ENCODE measurements at regions not wholly inside any gene's neighbourhood (a gene's known extent, or its start where the extent isn't known, plus 50 kb on each side); places are given as distances from the start of the nearest gene placed in this dataset.
A peak's percentile ranks its signal among the peaks of the same experiment; 100 is the strongest.

GRCh38 chr19:29283366-29283765 lies 70.4 kb upstream of the UQCRFS1 start:
- no peak for DNase-seq (ENCODE audit: low read depth, low spot score)
- Mint-ChIP-seq H3K4me1 (no peaks in the 10 kb centered on the region), H3K4me3 (no peak overlapping the region), H3K27me3 (ENCODE audit: low read depth) (peaks cover 83% of the 10 kb centered on the region), H3K27ac (ENCODE audit: unreplicated experiment) (no peak overlapping the region), H3K9me3 (peaks cover 5% of the 10 kb centered on the region), H3K36me3 (ENCODE audit: low read depth) (no peaks in the 10 kb centered on the region)
- no peak for TF ChIP-seq CTCF (conservative IDR thresholded peaks at IDR 0.05)

DNA sequence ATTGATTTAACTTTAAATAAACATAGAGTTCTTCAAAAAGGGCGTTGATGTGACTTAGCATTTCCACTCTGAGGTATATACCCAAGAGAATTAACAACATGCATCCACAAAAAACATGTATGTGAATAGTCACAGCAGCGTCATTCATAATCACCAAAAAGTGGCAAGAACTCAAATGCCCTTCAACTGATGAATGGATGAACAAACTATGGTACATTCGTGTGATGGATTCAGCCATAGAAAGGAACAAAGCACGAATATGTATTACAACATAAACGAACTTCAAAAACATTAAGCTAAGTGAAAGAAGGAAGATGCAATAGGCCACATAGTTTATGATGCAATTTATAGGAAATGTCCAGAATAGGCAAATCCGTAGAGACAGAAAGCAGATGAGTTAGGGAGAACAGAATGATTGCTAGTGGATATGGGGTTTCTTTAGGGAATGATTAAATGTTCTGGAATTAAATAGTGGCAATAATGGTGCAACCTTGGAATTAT lies 72.3 kb upstream of the UQCRFS1 start:
- DNase-seq (ENCODE audit: low read depth, low spot score): no peak
- Mint-ChIP-seq H3K27ac (ENCODE audit: unreplicated experiment) (no peak overlapping the region), H3K9me3 (peaks cover 5% of the 10 kb centered on the region), H3K27me3 (ENCODE audit: low read depth) (peaks cover 74% of the 10 kb centered on the region), H3K36me3 (ENCODE audit: low read depth) (no peaks in the 10 kb centered on the region), H3K4me3 (no peak overlapping the region), H3K4me1 (no peaks in the 10 kb centered on the region)
- no peak for TF ChIP-seq CTCF (conservative IDR thresholded peaks at IDR 0.05)

GRCh38 chr19:29285878-29286277 lies 72.9 kb upstream of the UQCRFS1 start:
- Mint-ChIP-seq H3K27me3 (ENCODE audit: low read depth) (peaks cover 68% of the 10 kb centered on the region), H3K9me3 (no peaks in the 10 kb centered on the region), H3K4me1 (peaks cover 2% of the 10 kb centered on the region), H3K36me3 (ENCODE audit: low read depth) (no peaks in the 10 kb centered on the region), H3K27ac (ENCODE audit: unreplicated experiment) (no peak overlapping the region), H3K4me3 (no peak overlapping the region)
- peak; percentile 62 for TF ChIP-seq CTCF (conservative IDR thresholded peaks at IDR 0.05)
- peak; percentile 40 for DNase-seq (ENCODE audit: low read depth, low spot score)

DNA sequence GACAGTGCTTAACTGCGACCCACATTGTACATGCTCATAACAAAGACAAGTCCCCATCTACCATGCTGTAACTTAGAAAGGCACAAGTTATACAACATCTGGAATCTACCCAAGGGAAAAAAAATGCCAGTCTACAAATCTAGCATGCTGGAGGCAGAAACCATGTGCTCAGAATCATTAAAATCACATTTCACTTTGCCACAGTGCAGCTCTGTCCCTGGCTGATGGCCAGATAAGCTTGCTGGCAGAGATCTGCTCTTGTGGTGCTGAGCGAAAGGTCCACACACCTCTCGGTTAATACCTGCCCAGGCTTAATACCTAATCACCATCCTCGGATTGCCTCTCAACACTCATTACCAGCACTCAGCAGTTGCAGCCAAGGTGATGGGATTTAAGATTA lies 74.1 kb upstream of the UQCRFS1 start:
- no peak for TF ChIP-seq CTCF (conservative IDR thresholded peaks at IDR 0.05)
- H3K27me3 Mint-ChIP-seq (ENCODE audit: low read depth): peaks cover 61% of the 10 kb centered on the region
- H3K36me3 Mint-ChIP-seq (ENCODE audit: low read depth): no peaks in the 10 kb centered on the region
- H3K4me3 Mint-ChIP-seq: no peak overlapping the region
- H3K27ac Mint-ChIP-seq (ENCODE audit: unreplicated experiment): no peak overlapping the region
- no peak for DNase-seq (ENCODE audit: low read depth, low spot score)
- H3K4me1 Mint-ChIP-seq: peaks cover 14% of the 10 kb centered on the region
- no peaks in the 10 kb centered on the region for H3K9me3 Mint-ChIP-seq

DNA sequence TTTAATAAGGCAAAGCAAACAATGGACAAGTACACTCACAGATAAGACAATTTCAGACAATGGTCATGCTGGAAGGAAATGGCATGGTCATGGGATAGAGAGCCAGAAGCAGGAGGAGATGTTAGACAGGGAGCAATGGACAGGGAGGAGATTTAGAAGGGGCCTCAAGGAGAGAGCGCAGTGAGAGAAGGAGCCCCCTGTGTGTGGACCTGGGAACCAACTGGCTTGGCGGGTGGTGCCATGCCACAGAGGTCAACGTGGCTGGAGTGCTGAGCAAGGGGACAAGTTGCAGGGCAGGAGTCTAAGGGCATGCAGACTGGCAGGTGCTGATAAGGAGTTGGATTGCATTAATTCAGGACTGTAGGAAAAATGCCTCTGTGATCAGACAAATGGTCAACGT lies 75.3 kb upstream of the UQCRFS1 start:
- H3K27ac Mint-ChIP-seq (ENCODE audit: unreplicated experiment): peak overlapping the region; percentile 57
- H3K4me1 Mint-ChIP-seq: peaks cover 14% of the 10 kb centered on the region
- no peaks in the 10 kb centered on the region for H3K9me3 Mint-ChIP-seq
- no peak overlapping the region for H3K4me3 Mint-ChIP-seq
- H3K27me3 Mint-ChIP-seq (ENCODE audit: low read depth): peaks cover 53% of the 10 kb centered on the region
- DNase-seq (ENCODE audit: low read depth, low spot score): no peak
- TF ChIP-seq CTCF (conservative IDR thresholded peaks at IDR 0.05): no peak
- H3K36me3 Mint-ChIP-seq (ENCODE audit: low read depth): no peaks in the 10 kb centered on the region

DNA sequence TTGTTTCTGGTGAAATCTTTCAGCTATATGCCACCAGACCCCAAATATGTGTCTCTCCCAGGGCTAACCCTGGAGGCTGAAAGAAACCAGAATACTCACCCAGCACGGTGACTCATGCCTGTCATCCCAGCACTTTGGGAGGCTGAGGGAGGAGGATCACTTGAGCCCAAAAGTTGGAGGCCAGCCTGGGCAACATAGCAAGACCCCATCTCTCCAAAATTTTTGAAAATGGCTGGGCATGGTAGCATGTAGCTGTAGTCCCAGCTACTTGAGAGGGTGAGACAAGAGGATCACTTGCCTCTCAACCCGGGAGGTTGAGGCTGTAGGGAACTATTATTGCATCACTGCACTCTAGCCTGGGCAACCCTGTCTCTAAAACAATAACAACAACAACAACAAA lies 76.1 kb upstream of the UQCRFS1 start:
- H3K36me3 Mint-ChIP-seq (ENCODE audit: low read depth): no peaks in the 10 kb centered on the region
- DNase-seq (ENCODE audit: low read depth, low spot score): no peak
- no peak overlapping the region for H3K4me3 Mint-ChIP-seq
- no peaks in the 10 kb centered on the region for H3K9me3 Mint-ChIP-seq
- H3K27me3 Mint-ChIP-seq (ENCODE audit: low read depth): peaks cover 52% of the 10 kb centered on the region
- TF ChIP-seq CTCF (conservative IDR thresholded peaks at IDR 0.05): no peak
- H3K27ac Mint-ChIP-seq (ENCODE audit: unreplicated experiment): no peak overlapping the region
- peaks cover 14% of the 10 kb centered on the region for H3K4me1 Mint-ChIP-seq
